ENCODE measurements at regions not wholly inside any gene's neighbourhood (a gene's known extent, or its start where the extent isn't known, plus 50 kb on each side); places are given as distances from the start of the nearest gene placed in this dataset.

DNA sequence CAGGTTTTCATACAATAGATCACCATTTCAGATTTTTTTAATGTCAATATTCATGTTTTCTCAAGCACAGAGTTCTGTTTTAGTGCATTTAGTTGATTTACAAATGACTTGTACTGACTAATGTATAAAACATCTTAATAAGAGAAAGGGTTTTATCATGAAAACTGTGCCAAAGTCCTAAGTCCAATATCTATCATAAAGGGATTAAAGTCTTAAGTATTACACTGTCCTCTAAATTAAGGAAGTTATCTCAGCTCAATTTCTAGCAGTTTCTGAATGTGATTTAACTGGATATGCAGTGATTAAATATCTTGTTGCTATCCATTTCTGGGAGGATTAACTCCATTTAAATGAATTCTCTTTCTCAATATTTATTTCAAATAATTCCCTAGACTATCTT lies 381.1 kb upstream of the CNTN4 start:
- Mint-ChIP-seq H3K27me3 (ENCODE audit: insufficient read depth, unreplicated experiment) (no peaks in the 10 kb centered on the region), H3K36me3 (ENCODE audit: insufficient read depth, unreplicated experiment) (no peaks in the 10 kb centered on the region), H3K9me3 (ENCODE audit: unreplicated experiment) (no peaks in the 10 kb centered on the region), H3K4me1 (ENCODE audit: low read depth, unreplicated experiment) (no peaks in the 10 kb centered on the region), H3K27ac (ENCODE audit: unreplicated experiment) (no peak overlapping the region), H3K4me3 (ENCODE audit: unreplicated experiment) (no peak overlapping the region)
- DNase-seq: no peak
- BruUV-seq (replicated peaks): no TSS peak
- Histone ChIP-seq H3K4me3 (ENCODE audit: low read depth, low read length) (no peak overlapping the region), H3K27me3 (replicated peaks; ENCODE audit: control insufficient read depth, insufficient read depth, low read length) (no peaks in the 10 kb centered on the region), H3K4me1 (no peaks in the 10 kb centered on the region), H3K9me3 (no peaks in the 10 kb centered on the region), H3K36me3 (ENCODE audit: control insufficient read depth, insufficient read depth, low read length) (no peaks in the 10 kb centered on the region)
- intact Hi-C loops (cut with micrococcal nuclease; ENCODE audit: unreplicated experiment): no loop called here
- POLR2A ChIA-PET: no interaction called here
- TF ChIP-seq, protein P1, sequence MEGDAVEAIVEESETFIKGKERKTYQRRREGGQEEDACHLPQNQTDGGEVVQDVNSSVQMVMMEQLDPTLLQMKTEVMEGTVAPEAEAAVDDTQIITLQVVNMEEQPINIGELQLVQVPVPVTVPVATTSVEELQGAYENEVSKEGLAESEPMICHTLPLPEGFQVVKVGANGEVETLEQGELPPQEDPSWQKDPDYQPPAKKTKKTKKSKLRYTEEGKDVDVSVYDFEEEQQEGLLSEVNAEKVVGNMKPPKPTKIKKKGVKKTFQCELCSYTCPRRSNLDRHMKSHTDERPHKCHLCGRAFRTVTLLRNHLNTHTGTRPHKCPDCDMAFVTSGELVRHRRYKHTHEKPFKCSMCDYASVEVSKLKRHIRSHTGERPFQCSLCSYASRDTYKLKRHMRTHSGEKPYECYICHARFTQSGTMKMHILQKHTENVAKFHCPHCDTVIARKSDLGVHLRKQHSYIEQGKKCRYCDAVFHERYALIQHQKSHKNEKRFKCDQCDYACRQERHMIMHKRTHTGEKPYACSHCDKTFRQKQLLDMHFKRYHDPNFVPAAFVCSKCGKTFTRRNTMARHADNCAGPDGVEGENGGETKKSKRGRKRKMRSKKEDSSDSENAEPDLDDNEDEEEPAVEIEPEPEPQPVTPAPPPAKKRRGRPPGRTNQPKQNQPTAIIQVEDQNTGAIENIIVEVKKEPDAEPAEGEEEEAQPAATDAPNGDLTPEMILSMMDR (IDR thresholded peaks at IDR 0.05; ENCODE audit: insufficient read depth in 1 of 2, low read depth in 1 of 2, low read length in 1 of 2, severe bottlenecking in 1 of 2, unreplicated experiment in 1 of 2): no peak
- CTCF ChIA-PET: no interaction called here

DNA sequence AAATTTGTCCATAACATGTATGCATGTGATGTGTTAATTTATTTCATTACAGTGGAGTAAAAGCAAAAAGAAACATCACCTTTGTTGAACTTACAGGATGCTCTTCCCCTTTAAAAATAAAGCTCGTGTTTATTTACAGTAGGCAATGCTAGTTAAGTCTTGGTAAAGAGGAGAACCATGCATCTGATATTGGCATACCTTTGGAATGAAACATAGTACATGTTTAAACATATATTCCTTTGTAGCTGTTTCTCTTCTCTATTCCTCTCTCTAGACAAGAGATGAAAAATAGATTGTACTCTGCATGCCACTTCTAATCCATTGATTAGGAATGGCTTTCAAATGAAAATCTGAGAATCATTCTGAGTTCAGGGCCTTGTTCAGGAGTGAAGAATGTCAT lies 374.9 kb upstream of the CNTN4 start:
- Mint-ChIP-seq H3K4me1 (ENCODE audit: low read depth, unreplicated experiment) (no peaks in the 10 kb centered on the region), H3K9me3 (ENCODE audit: unreplicated experiment) (no peaks in the 10 kb centered on the region), H3K36me3 (ENCODE audit: insufficient read depth, unreplicated experiment) (no peaks in the 10 kb centered on the region), H3K4me3 (ENCODE audit: unreplicated experiment) (no peak overlapping the region), H3K27me3 (ENCODE audit: insufficient read depth, unreplicated experiment) (no peaks in the 10 kb centered on the region), H3K27ac (ENCODE audit: unreplicated experiment) (no peak overlapping the region)
- TF ChIP-seq, protein P1 (IDR thresholded peaks at IDR 0.05; ENCODE audit: insufficient read depth in 1 of 2, low read depth in 1 of 2, low read length in 1 of 2, severe bottlenecking in 1 of 2, unreplicated experiment in 1 of 2): no peak
- ChIA-PET CTCF (no interaction called here), POLR2A (no interaction called here)
- no peak for DNase-seq
- Histone ChIP-seq H3K36me3 (ENCODE audit: control insufficient read depth, insufficient read depth, low read length) (no peaks in the 10 kb centered on the region), H3K9me3 (no peaks in the 10 kb centered on the region), H3K27me3 (replicated peaks; ENCODE audit: control insufficient read depth, insufficient read depth, low read length) (no peaks in the 10 kb centered on the region), H3K4me3 (ENCODE audit: low read depth, low read length) (no peak overlapping the region), H3K4me1 (no peaks in the 10 kb centered on the region)
- intact Hi-C loops (cut with micrococcal nuclease; ENCODE audit: unreplicated experiment): no loop called here
- BruUV-seq (replicated peaks): no TSS peak

DNA sequence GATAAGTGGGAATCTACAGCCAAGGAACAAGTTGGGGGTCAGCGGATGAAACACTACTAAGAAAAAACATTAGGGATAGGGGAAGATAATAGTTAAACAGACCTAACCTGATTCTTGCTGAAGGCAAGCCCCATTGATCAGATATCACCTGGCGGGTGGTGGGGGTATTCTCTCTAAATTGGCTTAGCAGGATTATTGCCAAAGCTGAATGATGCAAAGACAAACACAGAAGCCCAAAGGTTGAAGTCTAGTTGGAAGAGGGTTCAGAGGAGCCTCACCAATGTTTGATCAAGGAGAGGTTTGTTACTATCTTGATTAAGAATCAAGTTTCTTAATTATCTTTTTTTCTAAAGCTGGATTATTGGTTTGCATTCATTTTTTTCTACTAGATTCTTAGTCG lies 371.9 kb upstream of the CNTN4 start:
- H3K36me3 ChIP-seq (ENCODE audit: control insufficient read depth, insufficient read depth, low read length): no peaks in the 10 kb centered on the region
- no peaks in the 10 kb centered on the region for H3K9me3 ChIP-seq
- Mint-ChIP-seq H3K36me3 (ENCODE audit: insufficient read depth, unreplicated experiment) (no peaks in the 10 kb centered on the region), H3K27ac (ENCODE audit: unreplicated experiment) (no peak overlapping the region), H3K4me1 (ENCODE audit: low read depth, unreplicated experiment) (no peaks in the 10 kb centered on the region), H3K27me3 (ENCODE audit: insufficient read depth, unreplicated experiment) (peaks cover 3% of the 10 kb centered on the region), H3K9me3 (ENCODE audit: unreplicated experiment) (no peaks in the 10 kb centered on the region), H3K4me3 (ENCODE audit: unreplicated experiment) (no peak overlapping the region)
- intact Hi-C loops (cut with micrococcal nuclease; ENCODE audit: unreplicated experiment): no loop called here
- POLR2A ChIA-PET: no interaction called here
- H3K4me1 ChIP-seq: no peaks in the 10 kb centered on the region
- no peak for DNase-seq
- no peaks in the 10 kb centered on the region for H3K27me3 ChIP-seq (replicated peaks; ENCODE audit: control insufficient read depth, insufficient read depth, low read length)
- BruUV-seq (replicated peaks): no TSS peak
- CTCF ChIA-PET: no interaction called here
- TF ChIP-seq, protein P1 (IDR thresholded peaks at IDR 0.05; ENCODE audit: insufficient read depth in 1 of 2, low read depth in 1 of 2, low read length in 1 of 2, severe bottlenecking in 1 of 2, unreplicated experiment in 1 of 2): no peak
- no peak overlapping the region for H3K4me3 ChIP-seq (ENCODE audit: low read depth, low read length)
